ENCODE measurements at regions not wholly inside any gene's neighbourhood (a gene's known extent, or its start where the extent isn't known, plus 50 kb on each side); places are given as distances from the start of the nearest gene placed in this dataset.

GRCh38 chr16:17847234-17847795, 376.6 kb upstream of the XYLT1 start:
- no peak for DNase-seq

GRCh38 chr16:17846030-17846429, 375.3 kb upstream of the XYLT1 start:
- no peak for DNase-seq

GRCh38 chr16:17845031-17845430, 374.3 kb upstream of the XYLT1 start:
- no peak for DNase-seq

GRCh38 chr16:17843905-17844304, 373.1 kb upstream of the XYLT1 start:
- DNase-seq = no peak

- DNase-seq = no peak
Observed at GRCh38 chr16:17839907-17840306, 369.1 kb upstream of the XYLT1 start.

GRCh38 chr16:17839272-17839671, 368.5 kb upstream of the XYLT1 start:
- no peak for DNase-seq

GRCh38 chr16:17836868-17837602, 366.3 kb upstream of the XYLT1 start:
- DNase-seq = no peak

GRCh38 chr16:17835118-17835876, 364.5 kb upstream of the XYLT1 start:
- DNase-seq = no peak

GRCh38 chr16:17832738-17833137, 362.0 kb upstream of the XYLT1 start:
- DNase-seq = no peak

- no peak for DNase-seq
Observed at GRCh38 chr16:17831330-17831729, 360.6 kb upstream of the XYLT1 start.

GRCh38 chr16:17830651-17831050, 359.9 kb upstream of the XYLT1 start:
- no peak for DNase-seq

- no peak for DNase-seq
Observed at GRCh38 chr16:17829811-17830210, 359.1 kb upstream of the XYLT1 start.

GRCh38 chr16:17828012-17828411, 357.3 kb upstream of the XYLT1 start:
- DNase-seq = no peak

GRCh38 chr16:17827313-17827712, 356.6 kb upstream of the XYLT1 start:
- DNase-seq = no peak

- no peak for DNase-seq
Observed at GRCh38 chr16:17817943-17818342, 347.2 kb upstream of the XYLT1 start.

GRCh38 chr16:17817260-17817659, 346.5 kb upstream of the XYLT1 start:
- DNase-seq = no peak

- no peak for DNase-seq
Observed at GRCh38 chr16:17812771-17813170, 342.0 kb upstream of the XYLT1 start.

- DNase-seq = no peak
Observed at GRCh38 chr16:17804857-17805256, 334.1 kb upstream of the XYLT1 start.

GRCh38 chr16:17803625-17804410, 333.1 kb upstream of the XYLT1 start:
- DNase-seq = no peak

GRCh38 chr16:17802571-17802970, 331.8 kb upstream of the XYLT1 start:
- DNase-seq = no peak

GRCh38 chr16:17801068-17801467, 330.3 kb upstream of the XYLT1 start:
- no peak for DNase-seq

GRCh38 chr16:17798716-17799115, 328.0 kb upstream of the XYLT1 start:
- DNase-seq = no peak

- DNase-seq = no peak
Observed at GRCh38 chr16:17793354-17793753, 322.6 kb upstream of the XYLT1 start.
